ENCODE measurements at regions not wholly inside any gene's neighbourhood (a gene's known extent, or its start where the extent isn't known, plus 50 kb on each side); places are given as distances from the start of the nearest gene placed in this dataset.

DNA sequence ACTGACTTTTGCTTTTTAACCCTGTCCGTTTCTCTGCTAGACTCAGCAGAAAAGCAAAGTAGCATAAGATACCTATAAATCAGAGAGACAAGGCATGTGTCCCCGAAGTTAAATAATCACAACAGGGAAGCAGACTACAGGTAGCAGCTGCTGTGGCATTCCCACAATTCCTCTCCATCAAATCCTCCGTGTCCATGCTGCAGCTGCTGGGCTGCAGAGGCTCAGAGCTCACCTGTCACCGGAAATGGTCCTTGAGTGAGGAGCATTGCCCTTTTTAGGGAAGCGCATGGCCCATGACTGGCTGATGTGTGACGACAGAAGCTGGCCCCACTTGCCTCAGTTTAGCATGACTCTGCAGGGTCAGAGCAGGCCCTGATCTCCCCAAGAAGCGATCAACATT lies 125.0 kb downstream of the MSX2 start:
- no peaks in the 10 kb centered on the region for H3K4me1 ChIP-seq (ENCODE audit: control insufficient read depth in 1 of 2, insufficient read depth in 1 of 2, low read depth in 1 of 2, low read length in 1 of 2)
- TF ChIP-seq, protein P1, sequence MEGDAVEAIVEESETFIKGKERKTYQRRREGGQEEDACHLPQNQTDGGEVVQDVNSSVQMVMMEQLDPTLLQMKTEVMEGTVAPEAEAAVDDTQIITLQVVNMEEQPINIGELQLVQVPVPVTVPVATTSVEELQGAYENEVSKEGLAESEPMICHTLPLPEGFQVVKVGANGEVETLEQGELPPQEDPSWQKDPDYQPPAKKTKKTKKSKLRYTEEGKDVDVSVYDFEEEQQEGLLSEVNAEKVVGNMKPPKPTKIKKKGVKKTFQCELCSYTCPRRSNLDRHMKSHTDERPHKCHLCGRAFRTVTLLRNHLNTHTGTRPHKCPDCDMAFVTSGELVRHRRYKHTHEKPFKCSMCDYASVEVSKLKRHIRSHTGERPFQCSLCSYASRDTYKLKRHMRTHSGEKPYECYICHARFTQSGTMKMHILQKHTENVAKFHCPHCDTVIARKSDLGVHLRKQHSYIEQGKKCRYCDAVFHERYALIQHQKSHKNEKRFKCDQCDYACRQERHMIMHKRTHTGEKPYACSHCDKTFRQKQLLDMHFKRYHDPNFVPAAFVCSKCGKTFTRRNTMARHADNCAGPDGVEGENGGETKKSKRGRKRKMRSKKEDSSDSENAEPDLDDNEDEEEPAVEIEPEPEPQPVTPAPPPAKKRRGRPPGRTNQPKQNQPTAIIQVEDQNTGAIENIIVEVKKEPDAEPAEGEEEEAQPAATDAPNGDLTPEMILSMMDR (IDR thresholded peaks at IDR 0.05): no peak
- no peaks in the 10 kb centered on the region for H3K27me3 ChIP-seq
- H3K36me3 ChIP-seq: no peaks in the 10 kb centered on the region
- no peak overlapping the region for H3K4me3 ChIP-seq (ENCODE audit: low read depth in 1 of 2, low read length in 1 of 2)
- H3K27ac ChIP-seq: no peak overlapping the region
- no peaks in the 10 kb centered on the region for H3K9me3 ChIP-seq

DNA sequence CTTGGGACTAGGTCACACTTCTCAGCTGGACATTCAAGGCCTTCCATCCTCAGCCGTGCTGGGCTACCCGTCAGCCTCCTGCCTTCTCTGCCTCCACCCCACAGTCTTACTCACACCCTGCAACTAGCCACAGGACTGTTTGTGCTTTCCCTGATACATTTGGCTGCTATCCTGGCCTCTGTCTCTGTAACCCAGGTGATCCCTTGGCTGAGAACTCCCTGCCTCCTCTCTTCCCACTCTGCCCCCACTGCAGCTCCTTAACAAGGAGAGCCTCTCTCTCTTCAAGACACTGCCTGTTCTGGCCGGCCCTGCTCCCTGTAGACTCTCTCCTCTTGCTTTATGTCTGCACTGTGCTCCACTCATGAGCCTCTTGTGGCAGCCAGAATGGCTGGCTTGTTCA lies 120.6 kb downstream of the MSX2 start:
- H3K4me1 ChIP-seq (ENCODE audit: control insufficient read depth in 1 of 2, insufficient read depth in 1 of 2, low read depth in 1 of 2, low read length in 1 of 2): no peaks in the 10 kb centered on the region
- no peak overlapping the region for H3K4me3 ChIP-seq (ENCODE audit: low read depth in 1 of 2, low read length in 1 of 2)
- no peaks in the 10 kb centered on the region for H3K9me3 ChIP-seq
- H3K36me3 ChIP-seq: no peaks in the 10 kb centered on the region
- TF ChIP-seq, protein P1 (IDR thresholded peaks at IDR 0.05): no peak
- no peak overlapping the region for H3K27ac ChIP-seq
- H3K27me3 ChIP-seq: no peaks in the 10 kb centered on the region

DNA sequence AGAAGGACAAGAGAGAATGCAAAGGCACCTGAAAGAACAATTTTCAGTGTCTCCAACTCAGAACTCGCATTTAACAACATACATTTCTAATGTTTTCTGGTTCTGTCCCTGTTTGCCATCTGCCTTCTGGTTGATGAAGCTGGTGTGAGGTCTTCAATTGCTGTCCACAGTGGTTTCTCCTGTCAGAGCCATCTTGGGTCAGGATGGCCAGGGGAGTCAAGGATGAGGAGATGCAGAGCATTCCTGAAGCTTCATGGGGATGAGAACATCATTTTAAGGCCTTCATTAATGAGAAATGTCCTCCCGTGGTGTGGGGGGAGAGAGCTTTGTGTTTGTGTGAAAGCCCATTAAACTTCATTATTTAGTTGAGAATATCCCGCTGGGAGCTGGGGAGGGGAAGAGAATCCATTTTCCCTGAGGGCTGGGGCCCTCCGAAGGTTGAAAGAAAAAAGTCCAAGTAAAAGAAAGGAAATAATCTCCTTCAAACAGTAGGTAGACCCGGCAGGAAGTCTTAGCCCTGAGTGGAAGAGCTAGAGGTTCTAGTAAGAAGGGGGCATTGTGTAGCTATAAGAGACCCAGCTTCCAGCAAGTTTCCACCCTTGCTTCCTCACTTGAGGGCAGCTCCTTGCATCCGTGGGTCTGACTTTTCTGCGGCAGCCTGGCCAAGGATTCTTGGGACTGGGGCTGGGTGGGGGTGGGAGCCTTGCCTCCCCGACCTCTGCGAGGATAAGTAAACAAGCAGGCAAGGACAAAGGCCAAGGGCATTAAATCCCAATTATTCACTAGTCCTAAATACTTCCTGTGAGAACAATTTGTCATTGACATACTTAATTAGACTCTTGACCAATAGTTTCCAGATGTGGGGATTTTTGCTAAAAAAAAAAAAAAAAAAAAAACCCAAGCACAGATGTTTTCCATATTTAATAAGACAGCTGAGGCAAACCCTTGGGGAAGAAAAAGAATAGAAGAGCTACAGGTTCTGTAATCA lies 119.2 kb downstream of the MSX2 start:
- Histone ChIP-seq H3K4me3 (ENCODE audit: low read depth in 1 of 2, low read length in 1 of 2) (no peak overlapping the region), H3K4me1 (ENCODE audit: control insufficient read depth in 1 of 2, insufficient read depth in 1 of 2, low read depth in 1 of 2, low read length in 1 of 2) (no peaks in the 10 kb centered on the region), H3K9me3 (no peaks in the 10 kb centered on the region), H3K27ac (no peak overlapping the region), H3K27me3 (peaks cover 1% of the 10 kb centered on the region), H3K36me3 (no peaks in the 10 kb centered on the region)
- TF ChIP-seq, protein P1 (IDR thresholded peaks at IDR 0.05): no peak

DNA sequence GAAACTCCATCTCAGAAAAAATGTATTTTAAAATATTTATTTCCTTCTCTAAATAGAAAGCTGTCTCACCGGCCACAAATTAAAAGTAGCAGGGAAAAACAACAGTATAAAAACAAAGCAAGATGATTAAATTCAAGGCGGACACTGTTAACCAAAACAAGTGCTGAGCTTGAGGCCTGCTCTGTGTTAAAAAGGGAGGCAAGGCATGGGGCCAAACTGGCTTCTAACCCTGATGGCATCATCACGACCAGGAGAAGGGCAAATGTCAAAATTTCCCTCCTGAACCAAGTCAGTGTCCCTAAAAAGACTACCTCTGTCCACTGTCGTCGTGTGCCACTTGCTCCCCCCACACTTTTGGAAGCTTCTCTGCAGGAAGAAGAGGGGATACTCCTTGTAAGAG lies 116.1 kb downstream of the MSX2 start:
- Histone ChIP-seq H3K9me3 (no peaks in the 10 kb centered on the region), H3K36me3 (no peaks in the 10 kb centered on the region), H3K4me3 (ENCODE audit: low read depth in 1 of 2, low read length in 1 of 2) (no peak overlapping the region), H3K27ac (no peak overlapping the region), H3K27me3 (peaks cover 13% of the 10 kb centered on the region), H3K4me1 (ENCODE audit: control insufficient read depth in 1 of 2, insufficient read depth in 1 of 2, low read depth in 1 of 2, low read length in 1 of 2) (no peaks in the 10 kb centered on the region)
- TF ChIP-seq, protein P1 (IDR thresholded peaks at IDR 0.05): no peak

DNA sequence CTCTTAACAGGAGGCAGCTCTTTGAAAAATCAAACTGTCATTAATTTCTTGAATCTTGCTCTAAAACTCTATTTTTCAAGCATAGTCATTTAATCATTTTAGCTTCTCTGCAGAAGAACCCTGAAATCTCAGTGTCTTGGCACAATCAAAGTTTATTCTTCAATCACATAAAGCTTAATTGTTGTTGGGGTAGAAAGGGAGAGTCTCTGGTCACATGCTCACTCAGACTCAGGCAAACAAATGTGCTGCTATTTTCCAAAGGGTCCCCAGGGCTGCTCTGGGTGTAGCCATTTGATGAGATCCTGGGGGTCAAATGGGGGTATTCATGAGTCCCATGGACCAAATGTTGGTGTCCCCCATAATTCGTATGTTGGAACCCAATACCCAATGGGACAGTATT lies 114.8 kb downstream of the MSX2 start:
- Histone ChIP-seq H3K36me3 (no peaks in the 10 kb centered on the region), H3K9me3 (no peaks in the 10 kb centered on the region), H3K27ac (no peak overlapping the region), H3K27me3 (peaks cover 13% of the 10 kb centered on the region), H3K4me1 (ENCODE audit: control insufficient read depth in 1 of 2, insufficient read depth in 1 of 2, low read depth in 1 of 2, low read length in 1 of 2) (no peaks in the 10 kb centered on the region), H3K4me3 (ENCODE audit: low read depth in 1 of 2, low read length in 1 of 2) (no peak overlapping the region)
- TF ChIP-seq, protein P1 (IDR thresholded peaks at IDR 0.05): no peak
